Caco-2 (cell line): ENCODE measurements at regions not wholly inside any gene's neighbourhood (a gene's known extent, or its start where the extent isn't known, plus 50 kb on each side); places are given as distances from the start of the nearest gene placed in this dataset.

ENCODE experiments used
- BruUV-seq: library from RNA; stranded (reverse); fragments of 400-500 nt; replicated peaks from 2 replicates; lab custom pipeline; 2021; lab: Mats Ljungman, UMichigan
- CTCF ChIA-PET: fragments of 300-600 bp; sonication (Branson Sonifier 250); formaldehyde crosslinking; loops from one replicate; lab custom pipeline; 2022; ENCODE audit warnings: antibody characterized with exemption; lab: Charles Lee
- POLR2A ChIA-PET: fragments of 300-600 bp; sonication (Branson Sonifier 250); formaldehyde crosslinking; loops from one replicate; lab custom pipeline; 2022; ENCODE audit warnings: antibody characterized with exemption; lab: Charles Lee
- DNase-seq, 2 experiments: peaks; one replicate each; pipeline versions ENCODE4 v3.0.0 to v3.0.0-alpha.2; 2020 to 2022
- H3K27me3 ChIP-seq: replicated peaks from 2 replicates; pipeline ENCODE4 v1.6.0; 2011; ENCODE audit warnings: low read length; ENCODE audit not compliant: control insufficient read depth, insufficient read depth
- H3K36me3 ChIP-seq: 2 replicates; pipeline ENCODE4 v1.5.1; 2011; ENCODE audit warnings: low read length; ENCODE audit not compliant: control insufficient read depth, insufficient read depth
- H3K4me1 ChIP-seq: fragments of 250-450 bp; sonication (Bioruptor Pico); 2 replicates; pipeline ENCODE4 v1.5.1; 2020; ENCODE audit warnings: mild to moderate bottlenecking
- H3K4me3 ChIP-seq: 2 replicates; pipeline ENCODE4 v1.5.1; 2011; ENCODE audit warnings: low read depth, mild to moderate bottlenecking, control low read depth, low read length
- H3K9me3 ChIP-seq: fragments of 250-450 bp; sonication (Bioruptor Pico); 2 replicates; pipeline ENCODE4 v1.5.1; 2020; ENCODE audit warnings: mild to moderate bottlenecking, moderate library complexity
- H3K27ac Mint-ChIP-seq: one replicate; pipeline ENCODE4 v1.8.0; 2022; ENCODE audit warnings: mixed read lengths; ENCODE audit not compliant: unreplicated experiment
- H3K27me3 Mint-ChIP-seq: one replicate; pipeline ENCODE4 v1.8.0; 2022; ENCODE audit warnings: mixed read lengths; ENCODE audit not compliant: insufficient read depth, unreplicated experiment
- H3K36me3 Mint-ChIP-seq: one replicate; pipeline ENCODE4 v1.8.0; 2022; ENCODE audit warnings: mild to moderate bottlenecking, mixed read lengths; ENCODE audit not compliant: insufficient read depth, unreplicated experiment
- H3K4me1 Mint-ChIP-seq: one replicate; pipeline ENCODE4 v1.8.0; 2022; ENCODE audit warnings: low read depth, mixed read lengths; ENCODE audit not compliant: unreplicated experiment
- H3K4me3 Mint-ChIP-seq: one replicate; pipeline ENCODE4 v1.8.0; 2022; ENCODE audit warnings: mild to moderate bottlenecking, moderate library complexity, mixed read lengths; ENCODE audit not compliant: unreplicated experiment
- H3K9me3 Mint-ChIP-seq: one replicate; pipeline ENCODE4 v1.8.0; 2022; ENCODE audit warnings: mixed read lengths; ENCODE audit not compliant: unreplicated experiment
- intact Hi-C: fragments of 100-400 bp; cut with micrococcal nuclease; formaldehyde crosslinking; loops from one replicate; pipeline ENCODE4 v1.10.0; 2022; ENCODE audit not compliant: unreplicated experiment
- TF ChIP-seq, protein P1 (sequence below), 2 experiments: fragments of 200-600 bp in 1 of 2; IDR thresholded peaks; 1 replicate in 1 of 2; 2 replicates in 1 of 2; pipeline versions ENCODE4 v1.5.1 to v1.8.0; 2011 to 2022; ENCODE audit warnings: antibody characterized with exemption in 1 of 2, control low read depth in 1 of 2, inconsistent platforms in 1 of 2, low read depth in 1 of 2, low read length in 1 of 2, mild to moderate bottlenecking in 1 of 2, moderate library complexity in 1 of 2; ENCODE audit not compliant: insufficient read depth in 1 of 2, severe bottlenecking in 1 of 2, unreplicated experiment in 1 of 2

DNA sequence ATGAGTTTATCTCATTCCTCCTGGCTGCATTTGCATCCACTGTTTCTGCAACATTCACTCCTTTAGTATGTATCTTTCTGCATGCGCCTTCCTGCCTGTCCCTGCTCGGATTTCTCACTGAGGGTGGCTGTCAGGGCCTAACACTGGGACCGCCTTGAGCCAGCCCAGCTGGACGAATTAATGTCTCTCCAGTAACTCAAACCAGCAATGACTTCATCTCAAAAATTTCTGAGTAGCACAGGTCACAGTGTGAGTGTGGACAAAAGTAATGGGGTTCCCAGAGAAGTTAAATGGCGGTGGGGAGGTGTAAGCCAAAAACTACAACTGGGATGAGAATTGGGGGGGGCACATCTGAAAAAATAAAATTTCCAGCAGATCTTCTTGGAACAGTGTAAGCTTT lies 444.0 kb upstream of the MGMT start:
- BruUV-seq = no TSS peak
- TF ChIP-seq, protein P1, sequence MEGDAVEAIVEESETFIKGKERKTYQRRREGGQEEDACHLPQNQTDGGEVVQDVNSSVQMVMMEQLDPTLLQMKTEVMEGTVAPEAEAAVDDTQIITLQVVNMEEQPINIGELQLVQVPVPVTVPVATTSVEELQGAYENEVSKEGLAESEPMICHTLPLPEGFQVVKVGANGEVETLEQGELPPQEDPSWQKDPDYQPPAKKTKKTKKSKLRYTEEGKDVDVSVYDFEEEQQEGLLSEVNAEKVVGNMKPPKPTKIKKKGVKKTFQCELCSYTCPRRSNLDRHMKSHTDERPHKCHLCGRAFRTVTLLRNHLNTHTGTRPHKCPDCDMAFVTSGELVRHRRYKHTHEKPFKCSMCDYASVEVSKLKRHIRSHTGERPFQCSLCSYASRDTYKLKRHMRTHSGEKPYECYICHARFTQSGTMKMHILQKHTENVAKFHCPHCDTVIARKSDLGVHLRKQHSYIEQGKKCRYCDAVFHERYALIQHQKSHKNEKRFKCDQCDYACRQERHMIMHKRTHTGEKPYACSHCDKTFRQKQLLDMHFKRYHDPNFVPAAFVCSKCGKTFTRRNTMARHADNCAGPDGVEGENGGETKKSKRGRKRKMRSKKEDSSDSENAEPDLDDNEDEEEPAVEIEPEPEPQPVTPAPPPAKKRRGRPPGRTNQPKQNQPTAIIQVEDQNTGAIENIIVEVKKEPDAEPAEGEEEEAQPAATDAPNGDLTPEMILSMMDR (IDR thresholded peaks at IDR 0.05; ENCODE audit: insufficient read depth in 1 of 2, low read depth in 1 of 2, low read length in 1 of 2, severe bottlenecking in 1 of 2, unreplicated experiment in 1 of 2) = no peak
- intact Hi-C loops = no loop called here
- no peaks in the 10 kb centered on the region for H3K36me3 ChIP-seq
- H3K27me3 Mint-ChIP-seq = peaks cover 17% of the 10 kb centered on the region
- no peaks in the 10 kb centered on the region for H3K4me1 Mint-ChIP-seq
- POLR2A ChIA-PET = no interaction called here
- no peaks in the 10 kb centered on the region for H3K36me3 Mint-ChIP-seq
- no peak overlapping the region for H3K4me3 ChIP-seq
- no peak overlapping the region for H3K27ac Mint-ChIP-seq
- H3K27me3 ChIP-seq = no peaks in the 10 kb centered on the region; the same call in 1 of the 2 replicates
- no peak overlapping the region for H3K4me3 Mint-ChIP-seq
- H3K4me1 ChIP-seq = no peaks in the 10 kb centered on the region
- no peaks in the 10 kb centered on the region for H3K9me3 Mint-ChIP-seq
- no peak for DNase-seq
- no peaks in the 10 kb centered on the region for H3K9me3 ChIP-seq
- CTCF ChIA-PET = no interaction called here

GRCh38 chr10:129024046-129024445 lies 443.0 kb upstream of the MGMT start:
- Mint-ChIP-seq H3K27ac (no peak overlapping the region), H3K4me1 (no peaks in the 10 kb centered on the region), H3K36me3 (no peaks in the 10 kb centered on the region), H3K27me3 (peaks cover 15% of the 10 kb centered on the region), H3K4me3 (no peak overlapping the region), H3K9me3 (no peaks in the 10 kb centered on the region)
- DNase-seq = no peak
- no peaks in the 10 kb centered on the region for H3K4me1 ChIP-seq
- ChIA-PET POLR2A (no interaction called here), CTCF (no interaction called here)
- H3K36me3 ChIP-seq = no peaks in the 10 kb centered on the region
- TF ChIP-seq, protein P1 (IDR thresholded peaks at IDR 0.05; ENCODE audit: insufficient read depth in 1 of 2, low read depth in 1 of 2, low read length in 1 of 2, severe bottlenecking in 1 of 2, unreplicated experiment in 1 of 2) = no peak
- intact Hi-C loops = no loop called here
- H3K4me3 ChIP-seq = no peak overlapping the region
- H3K27me3 ChIP-seq = no peaks in the 10 kb centered on the region; the same call in 1 of the 2 replicates
- no peaks in the 10 kb centered on the region for H3K9me3 ChIP-seq
- no TSS peak for BruUV-seq

GRCh38 chr10:129025787-129026186 lies 441.3 kb upstream of the MGMT start:
- Mint-ChIP-seq H3K36me3 (no peaks in the 10 kb centered on the region), H3K9me3 (no peaks in the 10 kb centered on the region), H3K4me1 (no peaks in the 10 kb centered on the region), H3K27ac (no peak overlapping the region), H3K27me3 (peaks cover 14% of the 10 kb centered on the region), H3K4me3 (no peak overlapping the region)
- ChIA-PET POLR2A (no interaction called here), CTCF (no interaction called here)
- BruUV-seq = no TSS peak
- intact Hi-C loops = no loop called here
- Histone ChIP-seq H3K4me3 (no peak overlapping the region), H3K9me3 (no peaks in the 10 kb centered on the region), H3K4me1 (no peaks in the 10 kb centered on the region), H3K36me3 (no peaks in the 10 kb centered on the region), H3K27me3 (no peaks in the 10 kb centered on the region; the same call in 1 of the 2 replicates)
- TF ChIP-seq, protein P1 (IDR thresholded peaks at IDR 0.05; ENCODE audit: insufficient read depth in 1 of 2, low read depth in 1 of 2, low read length in 1 of 2, severe bottlenecking in 1 of 2, unreplicated experiment in 1 of 2) = no peak
- no peak for DNase-seq
